Activated T-cell treated with anti-CD3 and anti-CD28 coated beads, Interleukin-2, amount 50 U/mL, for 48 hours (primary cell): ENCODE measurements at regions not wholly inside any gene's neighbourhood (a gene's known extent, or its start where the extent isn't known, plus 50 kb on each side); places are given as distances from the start of the nearest gene placed in this dataset.
"Not testable (repeated sequence)": the region's sequence is repeated elsewhere in the genome, so short reads cannot be mapped to it uniquely, and the experiment has no call there.

ENCODE experiments used
- DNase-seq, 2 experiments: peaks; one replicate each; pipeline ENCODE4 v3.0.0-alpha.2; 2020

DNA sequence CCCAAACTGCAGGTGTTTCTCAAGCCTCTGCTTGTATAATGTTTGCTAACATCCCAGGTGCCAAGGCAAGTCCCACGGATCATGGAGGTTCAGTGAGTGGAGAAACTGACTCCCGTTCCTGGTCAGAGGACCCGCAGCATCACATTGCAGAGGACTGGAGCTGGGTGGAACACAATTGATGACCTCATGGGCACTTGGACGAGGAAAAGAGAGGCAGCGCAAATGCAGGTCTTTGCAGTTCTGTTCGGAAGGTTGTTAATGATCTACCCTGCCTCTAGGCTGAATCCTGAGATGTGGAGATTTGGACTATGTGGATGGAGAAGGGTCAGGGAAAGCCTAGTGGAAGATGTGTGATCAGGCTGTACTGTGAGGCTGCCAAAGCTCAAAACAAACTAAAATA, 192.9 kb downstream of the DUSP10 start:
- DNase-seq = no peak

- DNase-seq = no peak
Observed at GRCh38 chr1:221549815-221550214, 192.1 kb downstream of the DUSP10 start.

DNA sequence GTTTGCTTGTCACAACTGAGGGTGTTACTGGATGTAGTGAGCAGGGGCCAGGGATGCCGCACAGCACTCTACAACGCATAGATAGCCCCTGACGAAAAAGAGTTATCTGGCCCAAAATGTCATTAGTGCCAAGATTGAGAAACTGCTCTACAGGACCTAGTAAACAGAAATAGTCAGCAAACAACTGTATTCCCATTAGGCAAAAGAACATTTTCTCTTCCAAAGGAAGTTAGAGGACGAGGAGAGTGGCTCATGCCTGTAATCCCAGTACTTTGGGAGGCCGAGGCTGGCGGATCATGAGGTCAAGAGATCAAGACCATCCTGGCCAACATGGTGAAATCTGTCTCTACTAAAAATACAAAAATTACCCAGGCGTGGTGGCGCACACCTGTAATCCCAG, 189.1 kb downstream of the DUSP10 start:
- not testable (repeated sequence) for DNase-seq

GRCh38 chr1:221555689-221556433, 186.0 kb downstream of the DUSP10 start:
- no peak for DNase-seq

DNA sequence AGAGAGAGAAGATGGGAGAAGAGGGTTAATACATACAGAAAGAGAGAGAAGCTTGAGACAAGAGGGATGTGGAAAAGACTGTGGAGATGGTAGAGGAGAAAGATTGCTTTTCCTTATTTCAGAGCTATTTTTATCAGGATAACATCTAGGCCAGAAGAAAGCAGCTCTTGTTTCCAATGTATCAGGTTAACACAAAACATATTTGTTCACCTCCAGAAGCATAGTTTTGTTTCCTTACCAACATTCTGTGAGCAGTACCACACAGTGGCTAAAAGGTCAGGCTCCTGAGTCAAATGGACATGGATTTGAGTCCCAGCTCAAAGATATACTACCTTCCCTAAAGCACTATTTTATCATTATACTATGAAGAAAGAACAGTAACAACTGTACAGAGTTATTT, 185.5 kb downstream of the DUSP10 start:
- no peak for DNase-seq

DNA sequence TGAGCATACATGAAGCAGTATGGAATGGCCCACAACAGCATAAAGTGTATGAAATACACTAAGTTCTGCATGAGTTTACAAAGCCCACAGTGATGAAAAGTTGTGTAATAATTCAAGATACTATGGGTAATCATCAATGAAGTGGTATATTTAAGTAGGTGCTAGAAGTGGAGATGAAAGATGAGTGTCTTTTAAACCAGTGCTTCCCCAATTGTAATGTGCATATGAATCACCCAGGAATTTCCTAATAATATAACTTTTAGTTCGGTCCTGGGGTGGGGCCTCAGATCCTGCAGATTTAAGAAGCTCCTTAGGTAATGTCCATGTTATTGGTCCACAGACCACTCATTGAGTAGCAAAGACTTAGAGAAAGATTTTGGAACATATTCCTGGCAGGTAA, 184.9 kb downstream of the DUSP10 start:
- DNase-seq = no peak

DNA sequence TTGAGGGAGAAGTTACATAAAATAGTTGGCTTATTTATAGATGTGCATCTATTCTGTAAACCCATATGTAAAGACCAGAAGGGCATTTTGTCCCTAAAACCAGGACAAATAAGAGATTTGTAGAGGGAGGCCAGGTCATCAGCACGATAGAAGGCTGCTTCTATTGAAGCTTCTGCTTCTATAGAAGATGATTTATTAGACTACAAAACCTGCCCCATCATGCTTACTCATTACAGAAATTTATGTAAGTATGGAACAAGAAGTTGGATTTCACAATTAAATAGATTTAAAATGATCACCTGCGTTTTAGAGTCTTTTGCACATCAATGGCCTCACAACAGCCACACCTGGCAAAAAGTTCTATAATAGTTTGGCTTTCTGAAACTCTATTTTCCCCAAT, 183.5 kb downstream of the DUSP10 start:
- DNase-seq = no peak

DNA sequence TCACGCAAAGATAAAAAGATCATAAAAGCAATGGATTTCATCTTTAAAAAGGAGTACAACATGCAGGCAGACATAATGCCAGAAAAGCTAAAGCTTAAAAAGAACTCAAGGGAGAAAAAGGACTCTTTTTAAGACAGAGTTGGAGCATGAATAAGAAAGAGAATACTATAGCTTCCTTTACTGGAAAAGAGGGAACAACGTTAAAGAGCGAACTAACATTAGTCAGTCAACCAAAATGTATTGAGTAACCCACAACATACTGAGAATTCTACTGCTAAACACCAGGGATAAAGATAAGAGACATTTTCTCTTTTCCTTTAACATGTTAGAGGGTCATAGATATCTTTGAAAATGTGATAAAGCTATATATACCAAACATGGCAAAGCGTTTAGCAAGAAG, 182.0 kb downstream of the DUSP10 start:
- no peak for DNase-seq

DNA sequence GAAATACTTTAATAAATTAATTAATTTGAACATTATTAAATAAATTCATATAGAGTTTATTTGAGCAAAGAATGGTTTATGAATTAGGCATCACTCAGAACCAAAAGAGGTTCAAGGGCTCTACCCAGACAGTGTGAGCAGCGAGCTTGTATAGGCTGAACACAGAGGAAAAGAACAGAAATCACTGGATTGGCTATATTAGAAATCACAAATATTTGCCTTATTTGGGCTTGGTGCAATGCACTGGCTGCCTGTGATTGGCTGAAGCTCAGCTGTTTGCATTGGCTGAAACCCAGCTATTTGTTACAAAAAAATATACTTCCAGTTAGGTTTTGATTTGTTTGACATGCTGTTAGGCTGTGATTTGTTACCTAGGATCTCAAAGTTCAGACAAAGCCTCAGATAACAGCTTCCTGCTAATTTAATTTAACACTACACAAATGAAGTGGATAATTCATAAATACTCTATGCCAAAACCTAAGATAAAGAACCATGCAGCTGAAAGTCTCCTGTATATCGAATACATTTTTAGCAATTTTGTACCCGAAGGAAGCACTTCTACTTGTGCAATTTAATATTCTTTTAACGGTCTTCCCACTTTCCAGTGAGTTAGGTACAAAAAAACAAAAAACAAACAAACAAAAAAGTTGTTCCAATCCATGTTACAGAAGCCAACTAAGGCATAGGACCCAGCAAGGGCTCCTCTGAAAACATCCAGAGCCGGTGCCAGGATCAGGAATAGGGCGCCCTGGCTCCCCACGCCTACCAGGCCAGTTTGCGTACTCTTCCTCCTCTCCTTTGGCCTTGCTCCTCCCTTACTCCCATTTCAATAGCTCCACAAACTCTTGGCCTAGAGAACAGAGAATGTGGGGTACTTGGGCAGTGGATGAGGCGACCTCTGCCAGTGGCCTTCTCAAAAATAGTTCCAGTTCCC, 179.1 kb downstream of the DUSP10 start:
- no peak for DNase-seq

DNA sequence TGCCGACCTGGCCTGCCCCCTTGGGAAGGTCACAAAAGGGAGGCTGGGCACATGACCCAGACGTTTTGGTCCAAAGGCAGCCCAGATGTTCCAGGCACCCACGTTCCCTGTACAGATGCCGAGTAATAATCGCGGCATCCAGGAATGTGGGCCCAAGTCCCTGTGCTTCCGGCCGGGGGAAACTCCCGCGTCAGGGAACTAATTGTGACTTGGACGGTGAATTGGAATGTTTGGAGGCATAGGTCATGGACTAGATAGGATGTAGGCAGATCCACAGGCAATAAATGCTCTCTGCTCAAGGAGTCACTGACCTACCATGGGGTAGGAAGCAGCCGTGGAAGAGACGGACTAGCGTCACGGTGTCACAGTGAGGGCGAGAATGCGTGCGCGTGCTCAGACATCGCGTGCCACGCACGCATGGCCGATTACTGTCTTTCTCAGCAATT, 178.4 kb downstream of the DUSP10 start:
- no peak for DNase-seq

DNA sequence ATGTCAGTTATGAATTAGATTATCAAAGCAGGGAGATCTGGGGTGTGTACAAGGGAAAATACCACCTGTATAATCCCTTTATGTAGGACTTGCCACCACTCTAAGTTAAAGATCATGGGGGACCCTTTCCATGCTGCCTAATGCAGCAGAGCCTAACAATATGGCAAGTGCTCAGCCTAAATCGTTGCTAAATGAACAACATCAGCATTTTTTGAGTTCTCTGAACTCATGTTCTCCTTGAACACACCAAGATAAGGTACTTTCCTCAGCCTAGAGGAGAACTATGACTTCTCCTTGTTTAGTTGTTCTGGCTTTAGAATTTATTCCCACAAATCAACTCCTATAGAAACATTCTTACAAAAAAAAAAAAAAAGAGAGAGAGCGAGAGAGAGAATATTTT, 177.0 kb downstream of the DUSP10 start:
- no peak for DNase-seq

DNA sequence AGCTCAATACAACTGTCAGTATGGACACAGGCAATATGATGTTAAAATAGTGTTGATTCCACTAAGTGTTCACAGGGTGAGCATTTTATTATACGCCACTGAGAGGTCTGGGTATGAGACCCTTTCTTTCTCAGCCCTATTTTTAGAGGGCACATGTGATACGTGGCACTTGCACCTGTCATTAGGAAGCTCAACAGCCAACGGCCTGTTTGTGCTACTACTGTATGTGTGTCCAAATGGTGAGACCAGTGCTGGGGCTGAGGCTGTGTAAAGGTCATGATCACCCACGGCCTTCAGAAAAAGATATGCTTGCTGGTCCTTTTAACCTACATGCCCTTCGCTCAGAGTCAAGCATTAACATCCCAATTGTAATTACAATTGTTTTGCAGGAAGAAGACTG, 176.2 kb downstream of the DUSP10 start:
- DNase-seq = no peak

GRCh38 chr1:221567859-221568507, 173.9 kb downstream of the DUSP10 start:
- no peak for DNase-seq

DNA sequence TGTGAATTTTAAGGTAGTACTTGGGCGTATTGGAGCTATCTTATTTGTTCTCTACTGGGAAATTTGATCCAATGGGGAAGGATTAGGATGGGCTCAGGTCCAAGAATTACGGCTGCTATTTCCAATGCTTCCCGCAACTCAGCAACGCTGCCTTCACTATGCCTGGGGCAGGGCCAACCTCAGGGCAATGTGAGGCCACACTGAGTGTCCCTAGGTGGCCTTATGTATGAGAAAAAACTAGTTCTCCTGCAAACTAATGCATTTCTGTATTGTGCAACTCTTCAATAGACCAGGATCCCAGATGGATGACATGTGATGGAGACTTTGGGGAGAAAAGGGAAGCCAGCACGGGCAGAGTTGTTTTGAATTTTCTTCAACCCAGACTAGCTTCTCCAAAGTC, 168.1 kb downstream of the DUSP10 start:
- no peak for DNase-seq

DNA sequence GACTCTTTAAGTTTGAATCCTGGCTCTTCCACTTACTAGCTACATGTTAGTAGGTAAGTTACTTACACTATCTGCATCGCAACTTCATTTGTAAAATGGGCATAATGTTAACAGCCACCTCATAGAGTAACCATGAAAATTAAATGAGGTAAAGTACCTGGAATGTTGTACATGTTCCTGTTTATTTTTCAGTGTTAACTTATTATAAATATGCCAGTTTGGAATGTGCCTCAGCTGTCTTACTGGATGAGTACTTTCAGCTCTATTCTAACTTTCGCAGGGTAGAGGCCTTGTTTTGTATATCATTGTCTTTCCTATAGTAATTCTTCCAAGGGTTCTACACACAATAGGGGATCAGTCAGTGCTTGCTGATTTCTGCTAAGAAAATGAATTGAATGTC, 167.4 kb downstream of the DUSP10 start:
- DNase-seq = no peak

DNA sequence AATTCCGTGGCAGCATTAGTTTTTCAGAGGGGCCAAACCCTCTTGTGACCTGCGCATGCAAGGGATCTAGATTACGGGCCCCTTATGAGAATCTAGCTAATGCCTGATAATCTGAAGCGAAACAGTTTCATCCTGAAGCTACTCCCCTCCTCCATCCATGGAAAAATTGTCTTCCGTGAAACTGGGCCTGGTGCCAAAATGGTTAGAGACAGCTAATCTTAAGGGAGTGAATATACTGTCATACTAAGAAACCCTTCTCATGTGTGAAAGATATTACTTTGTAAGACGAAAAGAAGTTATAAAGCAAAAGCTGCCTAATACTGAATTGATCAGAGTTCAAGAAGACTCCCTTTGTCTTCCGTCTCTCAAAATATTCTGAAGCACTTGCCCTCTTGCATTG, 166.3 kb downstream of the DUSP10 start:
- DNase-seq = no peak

DNA sequence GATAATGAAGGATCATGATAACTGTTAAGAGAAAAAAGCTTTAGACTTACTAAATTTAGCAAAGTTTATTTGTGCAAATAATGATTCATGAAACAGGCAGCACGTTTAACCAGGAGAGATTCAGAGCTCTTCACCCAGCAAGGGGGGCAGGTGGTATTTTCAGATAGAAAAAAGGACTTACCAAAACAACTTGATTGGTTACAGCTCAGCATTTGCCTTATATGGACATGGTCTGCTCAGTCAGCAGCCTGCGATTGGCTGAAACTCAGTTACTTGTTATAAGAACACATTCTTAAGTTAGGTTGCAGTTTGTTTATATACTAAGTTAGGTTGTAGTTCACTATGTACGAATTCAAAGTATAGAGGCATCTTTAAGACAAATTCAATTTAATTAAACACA, 165.6 kb downstream of the DUSP10 start:
- DNase-seq = no peak

GRCh38 chr1:221583465-221583864, 158.4 kb downstream of the DUSP10 start:
- no peak for DNase-seq

- DNase-seq = not testable (repeated sequence)
Observed at GRCh38 chr1:221587013-221587412, 154.9 kb downstream of the DUSP10 start.

- not testable (repeated sequence) for DNase-seq
Observed at GRCh38 chr1:221591250-221591649, 150.6 kb downstream of the DUSP10 start.

- no peak for DNase-seq
Observed at GRCh38 chr1:221594576-221594975, 147.3 kb downstream of the DUSP10 start.

GRCh38 chr1:221598122-221598521, 143.8 kb downstream of the DUSP10 start:
- DNase-seq = no peak

DNA sequence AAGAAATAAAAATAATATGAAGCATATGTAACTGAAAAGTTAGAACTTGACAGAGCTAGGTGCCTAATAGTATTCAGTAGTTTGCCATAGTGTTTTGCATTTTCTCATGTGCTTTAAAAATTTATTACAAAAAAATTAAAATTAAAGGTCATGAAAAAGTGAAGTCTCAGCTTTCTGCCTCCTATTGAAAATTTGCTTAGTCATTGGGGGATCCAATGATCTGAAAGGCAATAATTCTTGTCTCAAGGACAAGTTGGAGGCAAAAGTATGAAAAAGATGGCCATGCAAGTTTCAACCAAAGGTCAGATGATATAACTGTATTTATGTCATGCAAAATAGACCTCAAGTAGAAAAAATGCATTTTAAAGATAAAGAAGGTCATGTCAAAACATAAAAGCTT, 140.7 kb downstream of the DUSP10 start:
- DNase-seq = no peak

DNA sequence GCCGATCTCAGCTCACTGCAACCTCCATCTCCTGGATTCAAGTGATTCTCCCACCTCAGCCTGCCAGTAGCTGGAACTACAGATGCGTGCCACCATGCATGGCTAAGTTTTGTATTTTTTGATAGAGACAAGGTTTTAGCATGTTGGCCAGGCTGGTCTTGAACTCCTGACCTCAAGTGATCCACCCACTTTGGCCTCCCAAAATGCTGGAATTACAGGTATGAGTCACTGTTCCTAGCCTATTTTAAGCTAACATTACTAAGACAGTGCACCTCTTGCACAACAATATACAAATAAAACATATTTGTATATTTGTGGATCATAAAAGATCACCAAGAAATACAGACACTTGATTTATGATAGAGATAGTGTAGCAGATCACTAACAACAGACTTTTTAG, 139.1 kb downstream of the DUSP10 start:
- DNase-seq = no peak
